B cell (primary cell): ENCODE measurements at regions not wholly inside any gene's neighbourhood (a gene's known extent, or its start where the extent isn't known, plus 50 kb on each side); places are given as distances from the start of the nearest gene placed in this dataset.

Source experiments
- ATAC-seq: fragments of 200-7000 bp; cut with Tn5 transposase; one replicate; pipeline ENCODE4 v1.10.0; 2021; ENCODE audit warnings: low read depth, mild to moderate bottlenecking, moderate number of reproducible peaks, moderate library complexity
- CTCF ChIA-PET: fragments of 350-600 bp; sonication (Branson Sonifier 250); formaldehyde crosslinking; loops from one replicate; lab custom pipeline; 2021; ENCODE audit warnings: antibody characterized with exemption, inconsistent platforms; lab: Charles Lee
- POLR2A ChIA-PET: fragments of 350-600 bp; sonication (Branson Sonifier 250); formaldehyde crosslinking; loops from one replicate; lab custom pipeline; 2021; ENCODE audit warnings: antibody characterized with exemption; lab: Charles Lee
- DNase-seq: peaks from one replicate; pipeline ENCODE4 v3.0.0; 2013
- H2AFZ ChIP-seq: 2 replicates; pipeline ENCODE4 v1.6.1; 2012; ENCODE audit warnings: mild to moderate bottlenecking, low read depth, low read length; ENCODE audit not compliant: insufficient read depth, poor library complexity, severe bottlenecking
- H3K27ac ChIP-seq, 2 donors: 1 replicate in 1 of 2; 2 replicates in 1 of 2; pipeline ENCODE4 v1.5.1; 2012 to 2013; ENCODE audit warnings: low read length in 2 of 2, mild to moderate bottlenecking in 2 of 2, moderate library complexity in 1 of 2
- H3K27me3 ChIP-seq, 4 experiments: fragments of 200-600 bp in 1 of 4; sonication (generic) in 1 of 4; replicated peaks in 1 of 4; 1 replicate in 2 of 4; 2 replicates in 2 of 4; pipeline versions ENCODE4 v1.6.1 to v1.7.0; 2013 to 2016; ENCODE audit warnings: low read length in 3 of 4, mild to moderate bottlenecking in 2 of 4, mixed read lengths in 1 of 4, moderate library complexity in 1 of 4; ENCODE audit not compliant: insufficient read depth in 4 of 4, control insufficient read depth in 3 of 4; ENCODE audit errors: control extremely low read depth in 1 of 4
- H3K36me3 ChIP-seq, 2 experiments: replicated peaks in 1 of 2; 1 replicate in 1 of 2; 2 replicates in 1 of 2; pipeline versions ENCODE4 v1.6.1 to v1.7.1; 2013; ENCODE audit warnings: low read length in 1 of 2; ENCODE audit not compliant: insufficient read depth in 2 of 2, control insufficient read depth in 1 of 2; ENCODE audit errors: control extremely low read depth in 1 of 2, extremely low read depth in 1 of 2
- H3K4me1 ChIP-seq, 2 donors: fragments of 200-600 bp in 1 of 2; sonication (generic) in 1 of 2; 1 replicate in 1 of 2; 2 replicates in 1 of 2; pipeline versions ENCODE4 v1.5.1 to v1.6.1; 2013 to 2017; ENCODE audit warnings: low read length in 2 of 2; ENCODE audit not compliant: control insufficient read depth in 2 of 2, insufficient read depth in 2 of 2
- H3K4me2 ChIP-seq: replicated peaks from 2 replicates; pipeline ENCODE3; 2012; ENCODE audit warnings: mild to moderate bottlenecking, low read depth, low read length; ENCODE audit not compliant: poor library complexity, severe bottlenecking
- H3K4me3 ChIP-seq, 5 experiments: fragments of 200-600 bp in 1 of 5; sonication (generic) in 1 of 5; 1 replicate in 3 of 5; 2 replicates in 2 of 5; pipeline versions ENCODE4 v1.5.1 to v1.7.0; 2011 to 2016; ENCODE audit warnings: low read length in 4 of 5, mild to moderate bottlenecking in 4 of 5, low read depth in 2 of 5, control low read depth in 1 of 5, moderate library complexity in 1 of 5; ENCODE audit not compliant: insufficient read depth in 1 of 5; ENCODE audit errors: control extremely low read depth in 1 of 5, extremely low read depth in 1 of 5
- H3K79me2 ChIP-seq: fragments of 200-600 bp; sonication (generic); one replicate; pipeline ENCODE4 v1.6.0; 2016; ENCODE audit warnings: low read length; ENCODE audit not compliant: control insufficient read depth, insufficient read depth
- H3K9ac ChIP-seq: fragments of 200-600 bp; sonication (generic); 2 replicates; pipeline ENCODE4 v1.6.1; 2017; ENCODE audit warnings: mild to moderate bottlenecking, low read length, moderate library complexity
- H3K9me3 ChIP-seq, 3 donors: one replicate each; pipeline versions ENCODE4 v1.6.1 to v1.7.1; 2013; ENCODE audit warnings: low read length in 2 of 3; ENCODE audit not compliant: control insufficient read depth in 2 of 3, insufficient read depth in 1 of 3; ENCODE audit errors: control extremely low read depth in 1 of 3
- H4K20me1 ChIP-seq: 2 replicates; pipeline ENCODE4 v1.6.0; 2012; ENCODE audit warnings: mild to moderate bottlenecking, low read length; ENCODE audit not compliant: insufficient read depth, control insufficient read depth, poor library complexity, severe bottlenecking
- H3K27ac Mint-ChIP-seq: one replicate; pipeline ENCODE4 v1.8.0; 2021; ENCODE audit warnings: mixed read lengths
- H3K27me3 Mint-ChIP-seq: one replicate; pipeline ENCODE4 v1.8.0; 2021; ENCODE audit warnings: mixed read lengths
- H3K4me1 Mint-ChIP-seq: one replicate; pipeline ENCODE4 v1.8.0; 2021; ENCODE audit warnings: mixed read lengths
- H3K4me3 Mint-ChIP-seq: one replicate; pipeline ENCODE4 v1.8.0; 2021; ENCODE audit warnings: mixed read lengths
- H3K9me3 Mint-ChIP-seq: one replicate; pipeline ENCODE4 v1.8.0; 2022; ENCODE audit warnings: mixed read lengths; ENCODE audit not compliant: insufficient read depth
- CTCF ChIP-seq: fragments of 200-600 bp; IDR thresholded peaks from one replicate; pipeline ENCODE4 v1.8.0; 2022; ENCODE audit warnings: antibody characterized with exemption, mild to moderate bottlenecking
- EZH2 ChIP-seq: IDR thresholded peaks from 2 replicates; pipeline ENCODE4 v1.6.1; 2012; ENCODE audit warnings: borderline replicate concordance, low read depth, mild to moderate bottlenecking, moderate library complexity, low read length; ENCODE audit not compliant: insufficient read depth, poor library complexity, severe bottlenecking
- WGBS: methylation state at CpG from one replicate; pipeline ENCODE4 v1.1.5; 2013; ENCODE audit warnings: missing lambda C conversion rate; ENCODE audit not compliant: insufficient coverage; 5-methylcytosine and 5-hydroxymethylcytosine counted together
- intact Hi-C: fragments of 100-400 bp; cut with micrococcal nuclease; formaldehyde crosslinking; loops from one replicate; pipeline ENCODE4 v1.10.0; 2022

- H3K27ac Mint-ChIP-seq = no peak overlapping the region
- intact Hi-C loops = no loop called here
- H3K9me3 ChIP-seq = peaks cover 0 to 8% (median 0%) of the 10 kb centered on the region in 3 donors
- peaks cover 0 to 15% (median 1%) of the 10 kb centered on the region in 4 experiments for H3K27me3 ChIP-seq
- no peak overlapping the region for H3K9ac ChIP-seq
- DNase-seq (no peak), ATAC-seq (no peak)
- no peaks in the 10 kb centered on the region for H3K36me3 ChIP-seq
- H3K4me3 ChIP-seq = no peak overlapping the region
- H3K4me3 Mint-ChIP-seq = no peak overlapping the region
- no peaks in the 10 kb centered on the region for H4K20me1 ChIP-seq
- no peak for TF ChIP-seq EZH2
- no peak for TF ChIP-seq CTCF
- CTCF ChIA-PET = no interaction called here
- H3K79me2 ChIP-seq = no peaks in the 10 kb centered on the region
- 95% methylated on average over 6 of the region's 9 CpGs for WGBS
- no peak overlapping the region for H3K27ac ChIP-seq
- H3K9me3 Mint-ChIP-seq = no peaks in the 10 kb centered on the region
- no peaks in the 10 kb centered on the region for H3K4me1 ChIP-seq
- H2AFZ ChIP-seq = no peak overlapping the region
- POLR2A ChIA-PET = no interaction called here
- H3K4me2 ChIP-seq = no peak overlapping the region
- peaks cover 30% of the 10 kb centered on the region for H3K27me3 Mint-ChIP-seq
- no peaks in the 10 kb centered on the region for H3K4me1 Mint-ChIP-seq
Observed at GRCh38 chr3:13217736-13218540, 144.7 kb upstream of the IQSEC1 start.

GRCh38 chr3:13217253-13217652 lies 144.0 kb upstream of the IQSEC1 start:
- Histone ChIP-seq H3K9ac (no peak overlapping the region), H4K20me1 (no peaks in the 10 kb centered on the region), H3K9me3 (peaks cover 0 to 8% (median 0%) of the 10 kb centered on the region in 3 donors), H3K27ac (no peak overlapping the region), H2AFZ (no peak overlapping the region), H3K4me1 (no peaks in the 10 kb centered on the region), H3K36me3 (no peaks in the 10 kb centered on the region), H3K4me2 (no peak overlapping the region), H3K27me3 (peaks cover 0 to 13% (median 1%) of the 10 kb centered on the region in 4 experiments), H3K4me3 (no peak overlapping the region), H3K79me2 (no peaks in the 10 kb centered on the region)
- CTCF ChIA-PET = no interaction called here
- Mint-ChIP-seq H3K9me3 (no peaks in the 10 kb centered on the region), H3K4me3 (no peak overlapping the region), H3K4me1 (no peaks in the 10 kb centered on the region), H3K27me3 (peaks cover 32% of the 10 kb centered on the region), H3K27ac (no peak overlapping the region)
- DNase-seq (no peak), ATAC-seq (no peak)
- TF ChIP-seq CTCF = no peak
- TF ChIP-seq EZH2 = no peak
- no CpG with 5 or more reads among the region's 2 CpGs for WGBS
- intact Hi-C loops = no loop called here
- POLR2A ChIA-PET = no interaction called here
